WTC11 (cell line): ENCODE measurements at regions not wholly inside any gene's neighbourhood (a gene's known extent, or its start where the extent isn't known, plus 50 kb on each side); places are given as distances from the start of the nearest gene placed in this dataset.

Experiments used
- ATAC-seq: fragments of 200-7000 bp; cut with Tn5 transposase; 2 replicates; pipeline ENCODE4 v1.10.0; 2021; ENCODE audit warnings: mild to moderate bottlenecking, moderate library complexity
- CTCF ChIA-PET: fragments of 300-600 bp; sonication (Branson Sonifier 250); formaldehyde crosslinking; loops from one replicate; lab custom pipeline; 2021; ENCODE audit warnings: antibody characterized with exemption; lab: Charles Lee
- POLR2A ChIA-PET: fragments of 350-600 bp; sonication (Branson Sonifier 250); formaldehyde crosslinking; loops from one replicate; lab custom pipeline; 2021; ENCODE audit warnings: antibody characterized with exemption; lab: Charles Lee
- DNase-seq: peaks from one replicate; pipeline ENCODE4 v3.0.0; 2021; ENCODE audit warnings: low spot score
- H3K27ac Mint-ChIP-seq: 2 replicates; pipeline ENCODE4 v1.8.0; 2021; ENCODE audit warnings: mixed read lengths
- H3K27me3 Mint-ChIP-seq: 2 replicates; pipeline ENCODE4 v1.8.0; 2021; ENCODE audit warnings: low read depth, mild to moderate bottlenecking, moderate library complexity, mixed read lengths
- H3K36me3 Mint-ChIP-seq: 2 replicates; pipeline ENCODE4 v1.8.0; 2021; ENCODE audit warnings: mixed read lengths
- H3K4me1 Mint-ChIP-seq: 2 replicates; pipeline ENCODE4 v1.8.0; 2022; ENCODE audit warnings: mixed read lengths
- H3K4me3 Mint-ChIP-seq: 2 replicates; pipeline ENCODE4 v1.8.0; 2021; ENCODE audit warnings: mild to moderate bottlenecking, moderate library complexity, mixed read lengths
- H3K9me3 Mint-ChIP-seq: 2 replicates; pipeline ENCODE4 v1.8.0; 2021; ENCODE audit warnings: mixed read lengths
- CREB1 ChIP-seq: sonication (generic); formaldehyde crosslinking; IDR thresholded peaks from 2 replicates; pipeline ENCODE4 v1.8.0; 2023; ENCODE audit warnings: mild to moderate bottlenecking, missing genetic modification reagents
- EMX1 ChIP-seq: fragments of 250-450 bp; sonication (Bioruptor Pico); IDR thresholded peaks from 2 replicates; pipeline ENCODE4 v1.8.0; 2021; ENCODE audit warnings: mild to moderate bottlenecking
- ESRRA ChIP-seq: sonication (generic); formaldehyde crosslinking; IDR thresholded peaks from 2 replicates; pipeline ENCODE4 v1.8.1; 2022; ENCODE audit warnings: mild to moderate bottlenecking, missing genetic modification reagents, borderline replicate concordance
- ETV6 ChIP-seq: sonication (generic); formaldehyde crosslinking; IDR thresholded peaks from 2 replicates; pipeline ENCODE4 v1.8.1; 2022; ENCODE audit warnings: mild to moderate bottlenecking, missing genetic modification reagents
- FOXJ3 ChIP-seq: sonication (generic); formaldehyde crosslinking; IDR thresholded peaks from 2 replicates; pipeline ENCODE4 v1.9.0; 2021; ENCODE audit warnings: missing genetic modification reagents, mild to moderate bottlenecking, borderline replicate concordance
- GABPB1 ChIP-seq: sonication (generic); formaldehyde crosslinking; IDR thresholded peaks from 2 replicates; pipeline ENCODE4 v1.8.1; 2023; ENCODE audit warnings: mild to moderate bottlenecking, missing genetic modification reagents
- GTF2I ChIP-seq: fragments of 250-450 bp; sonication (Bioruptor Pico); conservative IDR thresholded peaks from 2 replicates; pipeline ENCODE4 v1.4.0; 2021; ENCODE audit warnings: mild to moderate bottlenecking
- HMGA2 ChIP-seq: fragments of 250-450 bp; sonication (Bioruptor Pico); IDR thresholded peaks from 2 replicates; pipeline ENCODE4 v1.4.0; 2021; ENCODE audit warnings: mild to moderate bottlenecking, moderate library complexity
- NFE2L1 ChIP-seq: sonication (generic); formaldehyde crosslinking; IDR thresholded peaks from 2 replicates; pipeline ENCODE4 v1.8.1; 2023; ENCODE audit warnings: missing genetic modification reagents
- NR2C2 ChIP-seq: sonication (generic); formaldehyde crosslinking; IDR thresholded peaks from 2 replicates; pipeline ENCODE4 v1.8.0; 2022; ENCODE audit warnings: mild to moderate bottlenecking, missing genetic modification reagents
- NR3C1 ChIP-seq: sonication (generic); formaldehyde crosslinking; conservative IDR thresholded peaks from 2 replicates; pipeline ENCODE4 v1.8.1; 2023; ENCODE audit warnings: low read depth, mild to moderate bottlenecking, missing genetic modification reagents
- TCF7 ChIP-seq: sonication (generic); formaldehyde crosslinking; IDR thresholded peaks from 2 replicates; pipeline ENCODE4 v1.8.0; 2022; ENCODE audit warnings: mild to moderate bottlenecking, low read depth, missing genetic modification reagents, moderate library complexity
- TF ChIP-seq, protein P1 (sequence below): sonication (generic); formaldehyde crosslinking; IDR thresholded peaks from 2 replicates; pipeline ENCODE4 v1.8.1; 2023; ENCODE audit warnings: mild to moderate bottlenecking, missing genetic modification reagents, borderline replicate concordance
- TF ChIP-seq, protein P2 (sequence below): sonication (generic); formaldehyde crosslinking; IDR thresholded peaks from 2 replicates; pipeline ENCODE4 v1.8.0; 2022; ENCODE audit warnings: missing genetic modification reagents
- TF ChIP-seq, protein P3 (sequence below): sonication (generic); formaldehyde crosslinking; IDR thresholded peaks from 2 replicates; pipeline ENCODE4 v1.8.1; 2023; ENCODE audit warnings: mild to moderate bottlenecking, missing genetic modification reagents, moderate library complexity
- TF ChIP-seq, protein P4 (sequence below): fragments of 250-450 bp; sonication (Bioruptor Pico); IDR thresholded peaks from 2 replicates; pipeline ENCODE4 v1.9.0; 2021; ENCODE audit warnings: moderate library complexity, mild to moderate bottlenecking, inconsistent platforms, borderline replicate concordance
- TF ChIP-seq, protein P5 (sequence below): sonication (generic); formaldehyde crosslinking; IDR thresholded peaks from 2 replicates; pipeline ENCODE4 v1.8.0; 2023; ENCODE audit warnings: mild to moderate bottlenecking, missing genetic modification reagents

DNA sequence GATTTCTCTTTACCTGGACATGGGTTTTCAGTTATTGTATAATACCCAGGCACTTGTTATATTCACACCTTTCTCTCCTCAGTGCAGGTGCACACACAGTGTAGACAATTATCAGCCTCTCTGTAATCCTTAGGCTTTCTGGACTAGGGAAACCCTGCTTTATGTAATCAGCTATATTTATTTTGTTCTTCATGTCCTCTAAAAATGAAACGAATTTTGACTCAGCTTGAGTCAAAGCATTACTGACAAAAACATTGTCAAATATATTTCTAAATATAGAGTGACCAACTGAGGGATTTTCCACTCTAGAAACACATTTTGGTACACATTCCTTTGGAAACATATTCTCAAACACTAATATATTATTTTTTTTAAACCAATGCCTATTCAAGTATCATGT, 144.8 kb upstream of the GULP1 start (continued):
- TF ChIP-seq, protein P1, sequence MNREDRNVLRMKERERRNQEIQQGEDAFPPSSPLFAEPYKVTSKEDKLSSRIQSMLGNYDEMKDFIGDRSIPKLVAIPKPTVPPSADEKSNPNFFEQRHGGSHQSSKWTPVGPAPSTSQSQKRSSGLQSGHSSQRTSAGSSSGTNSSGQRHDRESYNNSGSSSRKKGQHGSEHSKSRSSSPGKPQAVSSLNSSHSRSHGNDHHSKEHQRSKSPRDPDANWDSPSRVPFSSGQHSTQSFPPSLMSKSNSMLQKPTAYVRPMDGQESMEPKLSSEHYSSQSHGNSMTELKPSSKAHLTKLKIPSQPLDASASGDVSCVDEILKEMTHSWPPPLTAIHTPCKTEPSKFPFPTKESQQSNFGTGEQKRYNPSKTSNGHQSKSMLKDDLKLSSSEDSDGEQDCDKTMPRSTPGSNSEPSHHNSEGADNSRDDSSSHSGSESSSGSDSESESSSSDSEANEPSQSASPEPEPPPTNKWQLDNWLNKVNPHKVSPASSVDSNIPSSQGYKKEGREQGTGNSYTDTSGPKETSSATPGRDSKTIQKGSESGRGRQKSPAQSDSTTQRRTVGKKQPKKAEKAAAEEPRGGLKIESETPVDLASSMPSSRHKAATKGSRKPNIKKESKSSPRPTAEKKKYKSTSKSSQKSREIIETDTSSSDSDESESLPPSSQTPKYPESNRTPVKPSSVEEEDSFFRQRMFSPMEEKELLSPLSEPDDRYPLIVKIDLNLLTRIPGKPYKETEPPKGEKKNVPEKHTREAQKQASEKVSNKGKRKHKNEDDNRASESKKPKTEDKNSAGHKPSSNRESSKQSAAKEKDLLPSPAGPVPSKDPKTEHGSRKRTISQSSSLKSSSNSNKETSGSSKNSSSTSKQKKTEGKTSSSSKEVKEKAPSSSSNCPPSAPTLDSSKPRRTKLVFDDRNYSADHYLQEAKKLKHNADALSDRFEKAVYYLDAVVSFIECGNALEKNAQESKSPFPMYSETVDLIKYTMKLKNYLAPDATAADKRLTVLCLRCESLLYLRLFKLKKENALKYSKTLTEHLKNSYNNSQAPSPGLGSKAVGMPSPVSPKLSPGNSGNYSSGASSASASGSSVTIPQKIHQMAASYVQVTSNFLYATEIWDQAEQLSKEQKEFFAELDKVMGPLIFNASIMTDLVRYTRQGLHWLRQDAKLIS = no peak
- TF ChIP-seq FOXJ3 (CRISPR knock-in tag) (no peak), NFE2L1 (CRISPR knock-in tag) (no peak), TCF7 (no peak), ETV6 (CRISPR knock-in tag) (no peak), NR2C2 (no peak), GTF2I (CRISPR knock-in tag) (no peak), HMGA2 (CRISPR knock-in tag) (no peak)
- TF ChIP-seq, protein P2, sequence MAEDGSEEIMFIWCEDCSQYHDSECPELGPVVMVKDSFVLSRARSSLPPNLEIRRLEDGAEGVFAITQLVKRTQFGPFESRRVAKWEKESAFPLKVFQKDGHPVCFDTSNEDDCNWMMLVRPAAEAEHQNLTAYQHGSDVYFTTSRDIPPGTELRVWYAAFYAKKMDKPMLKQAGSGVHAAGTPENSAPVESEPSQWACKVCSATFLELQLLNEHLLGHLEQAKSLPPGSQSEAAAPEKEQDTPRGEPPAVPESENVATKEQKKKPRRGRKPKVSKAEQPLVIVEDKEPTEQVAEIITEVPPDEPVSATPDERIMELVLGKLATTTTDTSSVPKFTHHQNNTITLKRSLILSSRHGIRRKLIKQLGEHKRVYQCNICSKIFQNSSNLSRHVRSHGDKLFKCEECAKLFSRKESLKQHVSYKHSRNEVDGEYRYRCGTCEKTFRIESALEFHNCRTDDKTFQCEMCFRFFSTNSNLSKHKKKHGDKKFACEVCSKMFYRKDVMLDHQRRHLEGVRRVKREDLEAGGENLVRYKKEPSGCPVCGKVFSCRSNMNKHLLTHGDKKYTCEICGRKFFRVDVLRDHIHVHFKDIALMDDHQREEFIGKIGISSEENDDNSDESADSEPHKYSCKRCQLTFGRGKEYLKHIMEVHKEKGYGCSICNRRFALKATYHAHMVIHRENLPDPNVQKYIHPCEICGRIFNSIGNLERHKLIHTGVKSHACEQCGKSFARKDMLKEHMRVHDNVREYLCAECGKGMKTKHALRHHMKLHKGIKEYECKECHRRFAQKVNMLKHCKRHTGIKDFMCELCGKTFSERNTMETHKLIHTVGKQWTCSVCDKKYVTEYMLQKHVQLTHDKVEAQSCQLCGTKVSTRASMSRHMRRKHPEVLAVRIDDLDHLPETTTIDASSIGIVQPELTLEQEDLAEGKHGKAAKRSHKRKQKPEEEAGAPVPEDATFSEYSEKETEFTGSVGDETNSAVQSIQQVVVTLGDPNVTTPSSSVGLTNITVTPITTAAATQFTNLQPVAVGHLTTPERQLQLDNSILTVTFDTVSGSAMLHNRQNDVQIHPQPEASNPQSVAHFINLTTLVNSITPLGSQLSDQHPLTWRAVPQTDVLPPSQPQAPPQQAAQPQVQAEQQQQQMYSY = no peak
- TF ChIP-seq, protein P3, sequence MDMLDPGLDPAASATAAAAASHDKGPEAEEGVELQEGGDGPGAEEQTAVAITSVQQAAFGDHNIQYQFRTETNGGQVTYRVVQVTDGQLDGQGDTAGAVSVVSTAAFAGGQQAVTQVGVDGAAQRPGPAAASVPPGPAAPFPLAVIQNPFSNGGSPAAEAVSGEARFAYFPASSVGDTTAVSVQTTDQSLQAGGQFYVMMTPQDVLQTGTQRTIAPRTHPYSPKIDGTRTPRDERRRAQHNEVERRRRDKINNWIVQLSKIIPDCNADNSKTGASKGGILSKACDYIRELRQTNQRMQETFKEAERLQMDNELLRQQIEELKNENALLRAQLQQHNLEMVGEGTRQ (CRISPR knock-in tag) = no peak
- TF ChIP-seq, protein P4, sequence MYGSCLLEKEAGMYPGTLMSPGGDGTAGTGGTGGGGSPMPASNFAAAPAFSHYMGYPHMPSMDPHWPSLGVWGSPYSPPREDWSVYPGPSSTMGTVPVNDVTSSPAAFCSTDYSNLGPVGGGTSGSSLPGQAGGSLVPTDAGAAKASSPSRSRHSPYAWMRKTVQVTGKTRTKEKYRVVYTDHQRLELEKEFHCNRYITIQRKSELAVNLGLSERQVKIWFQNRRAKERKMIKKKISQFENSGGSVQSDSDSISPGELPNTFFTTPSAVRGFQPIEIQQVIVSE (CRISPR knock-in tag) = no peak

DNA sequence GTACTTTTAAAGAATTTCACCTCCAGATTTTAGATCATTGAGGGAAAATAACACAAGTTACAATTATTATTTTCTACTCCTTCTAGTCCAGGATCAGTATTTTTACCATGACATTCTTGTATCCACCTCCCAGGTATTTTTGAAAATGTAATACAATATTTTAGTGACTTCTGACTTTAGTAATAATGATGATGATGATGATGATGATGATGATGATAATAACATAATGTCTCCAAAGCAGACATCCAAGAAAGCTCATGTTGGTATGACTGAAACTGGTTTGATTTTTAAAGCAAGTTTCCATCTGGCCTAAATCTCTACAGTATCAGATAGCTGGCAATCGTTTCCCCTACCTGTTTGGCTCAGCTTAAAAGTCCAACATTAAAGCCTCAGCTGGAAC, 140.0 kb upstream of the GULP1 start:
- ATAC-seq (no peak), DNase-seq (no peak)
- no peaks in the 10 kb centered on the region for H3K36me3 Mint-ChIP-seq
- no peaks in the 10 kb centered on the region for H3K27me3 Mint-ChIP-seq
- H3K27ac Mint-ChIP-seq = no peak overlapping the region
- peaks cover 14% of the 10 kb centered on the region for H3K4me1 Mint-ChIP-seq
- POLR2A ChIA-PET = no interaction called here
- H3K9me3 Mint-ChIP-seq = 0 out of 2 replicates have a peak, but pooled peaks cover 3% of the 10 kb centered on the region
- no peak overlapping the region for H3K4me3 Mint-ChIP-seq
- CTCF ChIA-PET = interaction anchor here (0.8 to 1.5 kb wide), 2 partner anchors 140 to 218 kb away, joined by 3 read pairs; partner anchors contain the start of gene GULP1
- TF ChIP-seq CREB1 (CRISPR knock-in tag) = no peak
- TF ChIP-seq, protein P1 = no peak
- no peak for TF ChIP-seq ESRRA (CRISPR knock-in tag)
- TF ChIP-seq, protein P2 = no peak
- TF ChIP-seq GTF2I (CRISPR knock-in tag) = no peak
- TF ChIP-seq EMX1 (CRISPR knock-in tag) = no peak
- no peak for TF ChIP-seq NFE2L1 (CRISPR knock-in tag)
- TF ChIP-seq GABPB1 (CRISPR knock-in tag) = no peak
- TF ChIP-seq NR3C1 = no peak
- TF ChIP-seq, protein P5, sequence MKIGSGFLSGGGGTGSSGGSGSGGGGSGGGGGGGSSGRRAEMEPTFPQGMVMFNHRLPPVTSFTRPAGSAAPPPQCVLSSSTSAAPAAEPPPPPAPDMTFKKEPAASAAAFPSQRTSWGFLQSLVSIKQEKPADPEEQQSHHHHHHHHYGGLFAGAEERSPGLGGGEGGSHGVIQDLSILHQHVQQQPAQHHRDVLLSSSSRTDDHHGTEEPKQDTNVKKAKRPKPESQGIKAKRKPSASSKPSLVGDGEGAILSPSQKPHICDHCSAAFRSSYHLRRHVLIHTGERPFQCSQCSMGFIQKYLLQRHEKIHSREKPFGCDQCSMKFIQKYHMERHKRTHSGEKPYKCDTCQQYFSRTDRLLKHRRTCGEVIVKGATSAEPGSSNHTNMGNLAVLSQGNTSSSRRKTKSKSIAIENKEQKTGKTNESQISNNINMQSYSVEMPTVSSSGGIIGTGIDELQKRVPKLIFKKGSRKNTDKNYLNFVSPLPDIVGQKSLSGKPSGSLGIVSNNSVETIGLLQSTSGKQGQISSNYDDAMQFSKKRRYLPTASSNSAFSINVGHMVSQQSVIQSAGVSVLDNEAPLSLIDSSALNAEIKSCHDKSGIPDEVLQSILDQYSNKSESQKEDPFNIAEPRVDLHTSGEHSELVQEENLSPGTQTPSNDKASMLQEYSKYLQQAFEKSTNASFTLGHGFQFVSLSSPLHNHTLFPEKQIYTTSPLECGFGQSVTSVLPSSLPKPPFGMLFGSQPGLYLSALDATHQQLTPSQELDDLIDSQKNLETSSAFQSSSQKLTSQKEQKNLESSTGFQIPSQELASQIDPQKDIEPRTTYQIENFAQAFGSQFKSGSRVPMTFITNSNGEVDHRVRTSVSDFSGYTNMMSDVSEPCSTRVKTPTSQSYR (CRISPR knock-in tag) = no peak
